ENCODE measurements at regions not wholly inside any gene's neighbourhood (a gene's known extent, or its start where the extent isn't known, plus 50 kb on each side); places are given as distances from the start of the nearest gene placed in this dataset.

DNA sequence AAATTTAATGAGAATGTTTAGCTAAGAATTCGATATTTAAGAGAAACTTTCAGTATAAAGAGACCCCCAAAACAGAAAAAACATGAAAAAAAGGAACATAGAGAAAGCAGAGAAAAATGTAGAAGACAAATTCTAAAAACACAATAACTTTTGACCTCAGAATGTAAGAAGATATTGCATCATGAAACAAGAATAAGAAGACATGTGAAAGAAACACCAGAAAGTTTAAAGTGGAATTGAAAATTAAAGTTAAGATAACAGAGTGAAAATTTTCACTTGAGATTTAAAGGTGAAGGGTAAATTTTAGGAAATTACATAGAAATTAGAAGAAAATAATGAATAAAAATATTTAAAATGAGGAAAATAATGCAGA, 78.2 kb upstream of the FAM3C start:
- DNase-seq: no peak
- Histone ChIP-seq H3K9me3 (no peaks in the 10 kb centered on the region), H3K27ac (no peak overlapping the region), H3K4me1 (peaks cover 0 to 14% (median 0%) of the 10 kb centered on the region in 3 donors), H3K36me3 (no peaks in the 10 kb centered on the region), H3K27me3 (no peaks in the 10 kb centered on the region), H3K4me3 (no peak overlapping the region)
- intact Hi-C loops (cut with DNase I): no loop called here
- WGBS, 2 donors: 86 to 100% methylated on average over 1 of the region's 1 CpG
- TF ChIP-seq CTCF (IDR thresholded peaks at IDR 0.05) (no peak), POLR2A (IDR thresholded peaks at IDR 0.05) (no peak)

DNA sequence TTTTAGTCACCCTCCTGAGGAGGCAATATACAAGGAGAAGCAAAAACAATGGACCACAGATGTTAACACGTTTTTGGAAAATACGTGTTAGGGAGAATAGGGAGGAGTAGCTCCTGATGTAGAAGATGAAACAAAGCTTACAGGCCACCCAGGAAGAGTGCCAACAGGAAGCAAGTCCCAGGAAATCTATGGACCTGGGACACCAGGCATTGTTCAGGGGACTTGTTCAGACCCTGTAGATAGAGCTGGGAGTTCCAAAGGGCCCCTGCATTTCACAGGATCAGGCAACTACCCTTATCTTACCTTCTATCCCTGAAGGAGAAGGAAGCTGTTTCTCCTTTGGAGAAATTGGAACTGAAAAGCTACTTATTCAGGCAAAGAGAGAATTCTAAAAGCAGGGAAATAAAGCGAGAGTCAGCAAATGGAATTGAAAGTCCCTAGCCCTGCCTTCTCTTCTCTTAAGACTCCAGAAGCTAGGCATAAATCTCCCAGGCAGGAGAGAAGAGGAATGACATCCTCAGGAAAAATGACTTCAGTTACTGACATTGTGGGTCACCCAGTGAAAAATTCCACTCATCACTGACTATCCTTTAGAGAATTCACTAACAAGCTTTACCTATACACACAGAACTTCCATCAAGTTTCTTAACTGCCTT, 77.7 kb upstream of the FAM3C start:
- intact Hi-C loops (cut with DNase I): no loop called here
- DNase-seq: no peak
- 48 to 54% methylated on average over 3 of the region's 3 CpGs for WGBS, 2 donors
- no peaks in the 10 kb centered on the region for H3K27me3 ChIP-seq
- H3K4me1 ChIP-seq: peaks cover 0 to 9% (median 0%) of the 10 kb centered on the region in 3 donors
- no peaks in the 10 kb centered on the region for H3K36me3 ChIP-seq
- TF ChIP-seq POLR2A (IDR thresholded peaks at IDR 0.05) (no peak), CTCF (IDR thresholded peaks at IDR 0.05) (no peak)
- no peak overlapping the region for H3K4me3 ChIP-seq
- H3K27ac ChIP-seq: no peak overlapping the region
- no peaks in the 10 kb centered on the region for H3K9me3 ChIP-seq

DNA sequence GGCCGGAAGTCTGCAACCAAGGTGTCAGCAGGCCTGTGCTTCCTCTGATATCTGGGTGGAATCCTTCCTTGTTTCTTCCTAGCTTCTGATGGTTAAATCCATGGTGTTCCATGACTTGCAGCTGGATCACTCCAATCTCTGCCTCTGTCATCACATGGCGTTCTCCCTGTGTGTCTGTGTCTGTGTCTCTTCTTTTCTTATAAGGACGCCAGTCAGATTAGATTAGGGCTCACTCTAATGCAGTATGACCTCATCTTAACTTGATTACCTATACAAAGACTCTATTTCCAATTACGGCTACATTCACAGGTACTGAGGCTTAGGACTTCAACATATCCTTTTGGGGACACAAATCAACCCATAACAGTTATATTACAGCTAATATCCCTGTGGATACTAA, 70.3 kb upstream of the FAM3C start:
- TF ChIP-seq POLR2A (IDR thresholded peaks at IDR 0.05): no peak
- no peak for TF ChIP-seq CTCF (IDR thresholded peaks at IDR 0.05)
- no peak for DNase-seq
- Histone ChIP-seq H3K27me3 (no peaks in the 10 kb centered on the region), H3K4me1 (no peaks in the 10 kb centered on the region), H3K36me3 (no peaks in the 10 kb centered on the region), H3K27ac (no peak overlapping the region), H3K4me3 (no peak overlapping the region), H3K9me3 (no peaks in the 10 kb centered on the region)
- 92 to 93% methylated on average over 4 of the region's 4 CpGs for WGBS, 2 donors
- intact Hi-C loops (cut with DNase I): no loop called here

- no peak for DNase-seq
- no peak for TF ChIP-seq CTCF (IDR thresholded peaks at IDR 0.05)
- no peak for TF ChIP-seq POLR2A (IDR thresholded peaks at IDR 0.05)
- no peak overlapping the region for H3K27ac ChIP-seq
- H3K36me3 ChIP-seq: no peaks in the 10 kb centered on the region
- 68 to 88% methylated on average over 2 of the region's 2 CpGs for WGBS, 2 donors
- no peaks in the 10 kb centered on the region for H3K4me1 ChIP-seq
- no peaks in the 10 kb centered on the region for H3K27me3 ChIP-seq
- no peak overlapping the region for H3K4me3 ChIP-seq
- intact Hi-C loops (cut with DNase I): no loop called here
- H3K9me3 ChIP-seq: no peaks in the 10 kb centered on the region
These were observed 63.0 kb upstream of the FAM3C start for GRCh38 chr7:121459148-121459547.

- TF ChIP-seq POLR2A (IDR thresholded peaks at IDR 0.05): no peak
- no peak for TF ChIP-seq CTCF (IDR thresholded peaks at IDR 0.05)
- WGBS, 2 donors: 60 to 100% methylated on average over 1 of the region's 3 CpGs
- H3K27ac ChIP-seq: no peak overlapping the region
- H3K27me3 ChIP-seq: no peaks in the 10 kb centered on the region
- no peak for DNase-seq
- intact Hi-C loops (cut with DNase I): no loop called here
- H3K36me3 ChIP-seq: no peaks in the 10 kb centered on the region
- H3K9me3 ChIP-seq: no peaks in the 10 kb centered on the region
- peaks cover 0 to under 1% (median 0%) of the 10 kb centered on the region in 3 donors for H3K4me1 ChIP-seq
- H3K4me3 ChIP-seq: no peak overlapping the region
These were observed 60.8 kb upstream of the FAM3C start for GRCh38 chr7:121456785-121457359.

All from esophagus squamous epithelium (tissue), 5 donors.